SHP77 (cell line): ENCODE measurements at regions not wholly inside any gene's neighbourhood (a gene's known extent, or its start where the extent isn't known, plus 50 kb on each side); places are given as distances from the start of the nearest gene placed in this dataset.
A peak's percentile ranks its signal among the peaks of the same experiment; 100 is the strongest.
"Not testable (repeated sequence)": the region's sequence is repeated elsewhere in the genome, so short reads cannot be mapped to it uniquely, and the experiment has no call there.

Experiments used
- DNase-seq, 2 experiments: peaks; one replicate each; lab custom pipeline; 2025; lab: John Stamatoyannopoulos, UW

DNA sequence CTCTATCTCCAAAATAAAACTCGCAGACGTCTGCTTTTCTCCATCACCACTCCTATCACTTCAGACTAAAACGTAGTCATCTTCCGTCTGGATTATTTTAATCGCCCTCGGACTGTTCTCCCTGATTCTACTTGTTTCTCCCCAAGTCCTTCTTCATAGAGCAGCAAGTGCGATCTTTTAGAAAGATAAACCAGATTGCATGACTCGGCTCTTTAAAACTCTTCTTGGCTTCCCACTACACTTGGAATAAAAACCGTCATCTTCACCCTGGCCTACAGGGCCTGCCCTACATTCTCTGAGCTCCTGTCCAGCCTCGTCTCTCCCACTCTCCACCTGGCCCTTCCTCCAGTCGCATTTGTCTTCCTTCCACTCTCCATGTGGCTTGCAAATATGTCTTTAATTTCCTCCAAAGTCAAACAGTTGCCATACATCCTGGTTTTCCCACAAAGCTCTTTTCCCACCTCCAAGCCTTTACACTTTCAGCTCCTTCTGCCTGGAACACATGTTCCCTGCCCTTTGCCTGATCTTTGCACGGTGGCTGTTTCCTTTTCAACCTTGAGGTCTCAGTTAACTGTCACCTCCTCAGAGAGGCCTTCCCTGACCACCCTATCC, 70.5 kb upstream of the DHX40 start:
- no peak for DNase-seq

- no peak for DNase-seq
Observed at GRCh38 chr17:59496178-59496577, 69.2 kb upstream of the DHX40 start.

DNA sequence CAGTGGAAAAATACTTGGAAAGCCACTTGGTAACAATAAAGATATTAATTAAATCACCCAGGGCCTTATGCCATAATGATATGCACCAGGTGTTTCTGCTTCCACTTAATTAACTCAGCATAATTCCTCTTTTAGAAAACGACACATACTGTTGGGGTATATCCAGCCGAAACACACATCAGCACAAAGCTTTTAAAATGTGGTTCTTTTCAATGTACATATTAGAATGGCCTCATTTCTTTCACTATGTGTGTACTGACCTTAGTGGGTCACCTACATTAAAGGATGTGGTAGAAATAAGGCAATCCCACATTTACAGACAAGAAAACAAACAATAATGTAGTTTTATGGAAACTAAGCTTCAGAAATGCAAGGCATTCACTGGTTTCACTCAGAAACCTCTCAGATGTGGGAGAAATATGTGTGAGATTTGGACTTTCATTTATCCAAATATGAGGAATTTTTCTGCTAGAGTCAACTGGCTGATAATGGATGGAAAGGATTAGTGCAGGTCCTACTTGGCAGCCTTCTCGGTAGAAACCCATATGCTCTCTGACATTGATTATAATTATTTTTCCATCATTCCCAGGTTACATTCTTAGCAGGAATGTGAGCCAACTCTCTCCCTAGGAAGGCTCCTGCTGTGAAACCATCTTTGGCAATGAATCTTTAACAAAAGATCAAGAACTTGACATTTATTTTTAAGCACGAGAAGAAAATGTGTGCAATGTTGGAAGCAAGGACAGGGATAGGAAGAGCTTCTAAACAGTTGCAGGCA, 66.7 kb upstream of the DHX40 start:
- no peak for DNase-seq

GRCh38 chr17:59500086-59500655, 65.2 kb upstream of the DHX40 start:
- DNase-seq = not testable (repeated sequence)

- no peak for DNase-seq
Observed at GRCh38 chr17:59501690-59502089, 63.7 kb upstream of the DHX40 start.

- DNase-seq = no peak
Observed at GRCh38 chr17:59502800-59503199, 62.6 kb upstream of the DHX40 start.

DNA sequence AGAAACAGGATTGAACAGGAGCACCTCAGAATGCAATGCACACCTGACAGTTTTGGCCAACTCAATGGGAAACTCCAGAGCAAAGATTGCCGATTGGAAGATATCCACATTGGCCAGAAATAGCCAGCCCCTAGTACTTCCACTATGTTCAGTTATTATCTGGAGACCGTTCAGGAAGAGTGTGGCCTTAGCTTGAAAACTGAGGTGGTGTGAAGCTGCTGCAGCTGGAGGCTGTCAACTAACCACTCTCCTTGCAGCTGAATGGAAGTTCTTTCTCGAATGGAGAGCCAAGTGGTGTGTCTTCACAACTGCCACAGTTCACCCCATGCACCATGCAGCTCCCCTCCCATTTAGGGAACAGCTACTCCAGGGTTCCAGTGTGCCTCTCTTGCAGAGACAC, 61.9 kb upstream of the DHX40 start:
- DNase-seq = no peak

DNA sequence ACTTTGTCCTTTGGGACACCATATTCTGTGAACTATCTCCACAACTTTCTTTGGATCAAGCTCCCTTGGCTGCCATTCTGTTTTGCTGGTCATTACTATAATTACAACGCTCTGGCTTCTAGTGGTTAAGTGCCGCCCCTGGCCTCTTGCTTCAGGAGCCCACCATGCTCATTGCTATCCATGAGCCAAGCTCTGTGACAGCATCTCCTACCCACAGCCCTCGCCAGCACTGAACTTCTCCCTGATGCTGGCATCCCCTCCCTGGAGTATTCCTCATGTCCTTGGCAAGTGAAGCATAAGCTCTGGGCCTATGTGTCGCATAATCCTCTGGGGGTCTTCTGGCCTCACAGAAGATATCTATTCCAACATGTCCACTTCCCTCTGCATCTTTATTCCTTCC, 60.6 kb upstream of the DHX40 start:
- DNase-seq = no peak

DNA sequence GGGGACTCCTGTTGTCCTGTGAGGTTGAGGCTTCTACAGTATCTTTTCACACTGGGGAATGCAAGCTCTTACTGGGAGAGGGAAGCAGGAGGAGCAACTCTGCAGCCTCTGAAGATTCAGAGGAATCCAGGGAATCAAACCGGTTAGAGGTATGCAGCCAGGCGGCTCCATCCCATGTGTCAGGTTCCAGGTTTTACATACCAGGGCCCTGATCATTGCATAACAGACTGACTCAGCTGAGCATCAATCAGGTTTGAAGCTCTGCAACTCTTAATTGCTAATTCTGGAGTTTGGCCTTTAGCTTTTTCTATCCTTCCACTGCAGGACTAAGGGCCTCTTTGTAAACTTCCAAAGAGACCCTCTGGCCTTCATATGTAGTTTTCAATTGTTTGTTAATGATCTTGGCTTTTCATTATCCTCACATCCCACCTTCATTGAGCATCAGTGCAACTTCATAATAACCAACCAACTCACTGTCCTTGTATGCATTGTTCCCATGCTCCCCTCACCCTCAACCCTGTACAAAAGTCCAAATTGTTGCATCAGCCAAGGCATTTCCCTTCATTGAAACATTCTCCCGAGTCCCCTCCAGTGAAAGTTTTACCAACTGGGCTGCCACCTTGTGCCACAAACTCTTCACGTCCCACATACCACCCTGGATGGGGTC, 59.7 kb upstream of the DHX40 start:
- no peak for DNase-seq

DNA sequence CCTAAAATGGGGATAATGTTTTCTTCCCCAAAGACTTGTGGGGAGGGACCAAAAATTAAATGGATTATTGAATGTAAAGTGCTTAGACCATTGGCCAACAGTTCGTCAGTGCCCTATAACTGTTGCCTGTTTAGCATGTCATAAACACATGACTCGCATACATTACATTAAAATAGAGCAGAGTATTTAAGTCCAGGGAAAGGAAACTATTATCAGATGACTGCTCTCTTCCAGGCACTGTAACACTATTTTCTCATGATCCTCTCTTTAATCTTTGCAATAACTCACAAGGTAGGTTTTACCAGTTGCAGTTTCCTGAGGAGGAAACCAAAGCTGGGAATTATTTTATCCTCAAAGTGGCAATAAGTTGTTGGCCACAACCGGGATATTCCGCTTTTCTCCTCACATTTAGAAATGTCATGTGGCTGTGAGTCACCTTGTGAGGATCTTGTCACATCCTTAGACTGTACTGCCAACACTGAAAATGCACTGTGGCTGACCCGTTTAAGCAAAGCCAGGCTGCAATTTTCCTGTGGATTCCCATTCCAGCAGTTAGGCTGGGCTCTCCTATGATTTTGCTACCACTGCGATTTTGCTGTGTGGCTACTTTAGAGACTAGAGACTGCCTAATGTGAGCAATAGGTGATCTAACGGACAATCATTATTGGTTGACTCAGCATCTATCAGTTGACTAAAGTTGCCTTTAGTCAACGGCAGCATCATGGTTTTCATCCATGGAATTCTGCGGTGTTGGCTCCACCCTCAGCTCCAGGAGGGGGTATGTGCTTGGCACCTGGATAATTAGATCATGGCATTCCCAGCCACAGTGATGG, 58.3 kb upstream of the DHX40 start:
- DNase-seq = no peak

- no peak for DNase-seq
Observed at GRCh38 chr17:59508999-59509625, 56.3 kb upstream of the DHX40 start.

- DNase-seq = no peak
Observed at GRCh38 chr17:59510611-59511010, 54.8 kb upstream of the DHX40 start.

GRCh38 chr17:59511726-59512125, 53.7 kb upstream of the DHX40 start:
- DNase-seq = no peak

- DNase-seq = no peak
Observed at GRCh38 chr17:59512844-59513385, 52.5 kb upstream of the DHX40 start.

DNA sequence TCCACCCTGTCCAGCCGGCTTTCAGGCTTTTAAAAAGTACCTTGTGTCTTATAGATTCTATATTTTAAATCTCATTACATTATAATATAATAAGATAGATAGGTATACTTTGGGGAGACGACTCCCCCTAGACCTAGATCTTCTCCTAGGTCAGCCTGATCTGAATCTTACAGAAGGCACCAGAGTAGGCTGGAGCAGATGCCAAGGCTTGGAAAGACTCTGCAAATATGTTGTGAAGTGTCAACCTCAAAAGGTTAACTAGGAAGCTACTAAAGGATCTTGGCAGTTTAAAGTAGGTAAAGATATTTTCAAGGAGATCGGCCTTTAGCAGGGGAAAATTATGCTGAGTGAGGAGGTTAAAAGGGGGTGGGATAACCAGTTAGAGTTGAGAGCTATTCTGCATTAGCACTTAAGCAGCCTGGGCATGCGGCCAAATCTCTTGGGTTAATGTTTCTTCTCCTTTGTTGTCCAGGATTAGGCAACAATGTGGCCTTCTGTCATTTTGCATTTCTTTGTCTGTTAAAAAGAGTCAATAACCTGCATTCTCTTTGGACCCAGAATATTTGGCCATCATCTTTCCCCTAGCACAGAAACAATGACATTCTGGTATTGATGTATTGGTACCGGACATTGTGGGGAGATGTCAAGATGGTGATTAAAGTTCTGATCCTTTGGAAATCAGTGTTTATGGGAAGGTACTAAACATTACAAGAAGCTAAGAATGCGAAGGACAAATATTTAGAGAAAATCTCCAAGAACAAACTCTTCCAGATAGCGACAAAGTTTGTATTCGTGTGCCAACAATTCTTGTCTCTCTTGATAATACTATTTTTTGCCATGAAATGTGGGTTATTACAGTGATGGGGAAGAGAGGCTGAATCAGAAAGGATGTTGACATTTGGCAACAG, 51.2 kb upstream of the DHX40 start:
- DNase-seq = peak; percentile 78 to 83
